HEK293 (cell line): ENCODE measurements at regions not wholly inside any gene's neighbourhood (a gene's known extent, or its start where the extent isn't known, plus 50 kb on each side); places are given as distances from the start of the nearest gene placed in this dataset.

Experiments
- CTCF ChIA-PET: fragments of 350-600 bp; formaldehyde crosslinking; extraction: SDS; loops from one replicate; lab custom pipeline; 2021; ENCODE audit warnings: antibody characterized with exemption; lab: Yijun Ruan, JAX
- POLR2A ChIA-PET: fragments of 300-600 bp; formaldehyde crosslinking; extraction: SDS; loops from one replicate; lab custom pipeline; 2020; ENCODE audit warnings: antibody characterized with exemption, inconsistent platforms; lab: Yijun Ruan, JAX
- H3K27ac ChIP-seq: fragments of 200-500 bp; sonication (Bioruptor generic); 2 replicates; pipeline ENCODE4 v1.5.1; 2014; ENCODE audit warnings: low read depth, low read length, control low read depth, inconsistent platforms; ENCODE audit errors: extremely low read depth
- H3K36me3 ChIP-seq, 2 experiments: fragments of 200-500 bp in 1 of 2; sonication (Bioruptor generic) in 1 of 2; 1 replicate in 1 of 2; 2 replicates in 1 of 2; pipeline ENCODE4 v1.5.1; 2014 to 2017; ENCODE audit warnings: inconsistent platforms in 2 of 2, low read length in 2 of 2; ENCODE audit not compliant: control insufficient read depth in 2 of 2, insufficient read depth in 1 of 2
- H3K4me1 ChIP-seq: fragments of 200-500 bp; sonication (Bioruptor generic); 2 replicates; pipeline ENCODE4 v1.5.1; 2014; ENCODE audit warnings: mild to moderate bottlenecking, low read length, inconsistent platforms; ENCODE audit not compliant: control insufficient read depth, insufficient read depth
- H3K4me3 ChIP-seq: 2 replicates; pipeline ENCODE4 v1.5.1; 2011; ENCODE audit warnings: low read depth, mild to moderate bottlenecking, control low read depth, low read length, moderate library complexity
- H3K9me3 ChIP-seq: fragments of 200-500 bp; sonication (Bioruptor generic); 2 replicates; pipeline ENCODE4 v1.5.1; 2014; ENCODE audit warnings: low read depth, low read length, inconsistent platforms; ENCODE audit not compliant: control insufficient read depth, insufficient read depth
- GFI1B ChIP-seq: fragments of 450-650 bp; formaldehyde crosslinking; IDR thresholded peaks from 2 replicates; pipeline ENCODE4 v1.5.1; 2016; ENCODE audit warnings: missing biosample characterization, missing genetic modification characterization
- KLF1 ChIP-seq: fragments of 450-650 bp; formaldehyde crosslinking; IDR thresholded peaks from 2 replicates; pipeline ENCODE4 v1.5.1; 2016; ENCODE audit warnings: missing biosample characterization, missing genetic modification characterization
- KLF8 ChIP-seq: fragments of 450-650 bp; formaldehyde crosslinking; IDR thresholded peaks from 2 replicates; pipeline ENCODE4 v1.5.1; 2016; ENCODE audit warnings: missing biosample characterization, missing genetic modification characterization
- ZBTB20 ChIP-seq: fragments of 450-650 bp; formaldehyde crosslinking; IDR thresholded peaks from 2 replicates; pipeline ENCODE4 v1.5.1; 2016; ENCODE audit warnings: missing biosample characterization, missing genetic modification characterization
- ZNF157 ChIP-seq: fragments of 450-650 bp; formaldehyde crosslinking; IDR thresholded peaks from 2 replicates; pipeline ENCODE4 v1.5.1; 2016; ENCODE audit warnings: missing biosample characterization, missing genetic modification characterization
- ZNF26 ChIP-seq: fragments of 450-650 bp; formaldehyde crosslinking; IDR thresholded peaks from 2 replicates; pipeline ENCODE4 v1.5.1; 2016; ENCODE audit warnings: missing biosample characterization, missing genetic modification characterization
- ZNF354C ChIP-seq: fragments of 450-650 bp; formaldehyde crosslinking; IDR thresholded peaks from 2 replicates; pipeline ENCODE4 v1.5.1; 2016; ENCODE audit warnings: missing biosample characterization, missing genetic modification characterization, low read depth, borderline replicate concordance
- ZNF362 ChIP-seq: fragments of 450-650 bp; formaldehyde crosslinking; IDR thresholded peaks from 2 replicates; pipeline ENCODE4 v1.5.1; 2016; ENCODE audit warnings: missing biosample characterization, missing genetic modification characterization
- ZNF404 ChIP-seq: fragments of 450-650 bp; formaldehyde crosslinking; IDR thresholded peaks from 2 replicates; pipeline ENCODE4 v1.5.1; 2017; ENCODE audit warnings: missing biosample characterization, missing genetic modification characterization
- ZNF585B ChIP-seq: fragments of 450-650 bp; formaldehyde crosslinking; IDR thresholded peaks from 2 replicates; pipeline ENCODE4 v1.5.1; 2016; ENCODE audit warnings: missing biosample characterization, missing genetic modification characterization
- ZNF660 ChIP-seq: fragments of 450-650 bp; IDR thresholded peaks from 2 replicates; pipeline ENCODE4 v1.5.1; 2018; ENCODE audit warnings: missing biosample characterization, mild to moderate bottlenecking, missing genetic modification characterization
- ZNF677 ChIP-seq: fragments of 450-650 bp; IDR thresholded peaks from 2 replicates; pipeline ENCODE4 v1.5.0; 2018; ENCODE audit warnings: missing biosample characterization, mild to moderate bottlenecking, missing genetic modification characterization, moderate library complexity
- TF ChIP-seq, protein P1 (sequence below): IDR thresholded peaks from 2 replicates; pipeline ENCODE4 v1.6.1; 2011; ENCODE audit warnings: mild to moderate bottlenecking, low read depth, low read length, borderline replicate concordance
- TF ChIP-seq, protein P2 (sequence below): fragments of 450-650 bp; formaldehyde crosslinking; IDR thresholded peaks from 2 replicates; pipeline ENCODE4 v1.5.1; 2016; ENCODE audit warnings: missing biosample characterization, missing genetic modification characterization
- TF ChIP-seq, protein P3 (sequence below): fragments of 450-650 bp; formaldehyde crosslinking; IDR thresholded peaks from 2 replicates; pipeline ENCODE4 v1.5.1; 2016; ENCODE audit warnings: missing biosample characterization, missing genetic modification characterization
- TF ChIP-seq, protein P4 (sequence below): fragments of 450-650 bp; formaldehyde crosslinking; IDR thresholded peaks from 2 replicates; pipeline ENCODE4 v1.5.1; 2017; ENCODE audit warnings: missing biosample characterization, missing genetic modification characterization

DNA sequence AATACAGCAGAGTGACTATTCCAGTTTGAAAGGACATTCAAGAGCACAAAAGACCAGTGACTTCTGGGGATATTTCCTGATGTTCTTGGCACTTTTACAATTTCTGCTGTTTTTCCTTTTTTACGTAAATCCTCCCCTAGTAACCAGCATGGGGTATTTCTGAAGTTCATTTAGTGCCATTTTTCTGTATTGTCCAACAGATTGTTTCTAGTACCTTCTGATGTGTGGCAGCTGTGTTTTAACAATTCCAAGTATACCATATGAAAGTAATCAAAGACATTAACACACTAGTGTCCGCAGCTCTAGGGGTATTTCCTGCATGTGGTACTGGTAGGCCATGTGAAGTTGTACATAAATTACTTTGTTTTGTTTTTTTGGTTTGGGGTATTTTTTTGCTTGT, 53.0 kb upstream of the SMARCA2 start:
- Histone ChIP-seq H3K4me3 (no peak overlapping the region), H3K36me3 (no peaks in the 10 kb centered on the region), H3K4me1 (no peaks in the 10 kb centered on the region), H3K27ac (no peak overlapping the region), H3K9me3 (no peaks in the 10 kb centered on the region)
- POLR2A ChIA-PET: no interaction called here
- TF ChIP-seq, protein P1, sequence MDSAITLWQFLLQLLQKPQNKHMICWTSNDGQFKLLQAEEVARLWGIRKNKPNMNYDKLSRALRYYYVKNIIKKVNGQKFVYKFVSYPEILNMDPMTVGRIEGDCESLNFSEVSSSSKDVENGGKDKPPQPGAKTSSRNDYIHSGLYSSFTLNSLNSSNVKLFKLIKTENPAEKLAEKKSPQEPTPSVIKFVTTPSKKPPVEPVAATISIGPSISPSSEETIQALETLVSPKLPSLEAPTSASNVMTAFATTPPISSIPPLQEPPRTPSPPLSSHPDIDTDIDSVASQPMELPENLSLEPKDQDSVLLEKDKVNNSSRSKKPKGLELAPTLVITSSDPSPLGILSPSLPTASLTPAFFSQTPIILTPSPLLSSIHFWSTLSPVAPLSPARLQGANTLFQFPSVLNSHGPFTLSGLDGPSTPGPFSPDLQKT: no peak
- no peak for TF ChIP-seq KLF8 (tag by site-specific recombination)
- no peak for TF ChIP-seq ZNF354C (tag by site-specific recombination)
- TF ChIP-seq ZNF660: no peak
- TF ChIP-seq ZNF677 (tag by site-specific recombination): no peak
- TF ChIP-seq, protein P2, sequence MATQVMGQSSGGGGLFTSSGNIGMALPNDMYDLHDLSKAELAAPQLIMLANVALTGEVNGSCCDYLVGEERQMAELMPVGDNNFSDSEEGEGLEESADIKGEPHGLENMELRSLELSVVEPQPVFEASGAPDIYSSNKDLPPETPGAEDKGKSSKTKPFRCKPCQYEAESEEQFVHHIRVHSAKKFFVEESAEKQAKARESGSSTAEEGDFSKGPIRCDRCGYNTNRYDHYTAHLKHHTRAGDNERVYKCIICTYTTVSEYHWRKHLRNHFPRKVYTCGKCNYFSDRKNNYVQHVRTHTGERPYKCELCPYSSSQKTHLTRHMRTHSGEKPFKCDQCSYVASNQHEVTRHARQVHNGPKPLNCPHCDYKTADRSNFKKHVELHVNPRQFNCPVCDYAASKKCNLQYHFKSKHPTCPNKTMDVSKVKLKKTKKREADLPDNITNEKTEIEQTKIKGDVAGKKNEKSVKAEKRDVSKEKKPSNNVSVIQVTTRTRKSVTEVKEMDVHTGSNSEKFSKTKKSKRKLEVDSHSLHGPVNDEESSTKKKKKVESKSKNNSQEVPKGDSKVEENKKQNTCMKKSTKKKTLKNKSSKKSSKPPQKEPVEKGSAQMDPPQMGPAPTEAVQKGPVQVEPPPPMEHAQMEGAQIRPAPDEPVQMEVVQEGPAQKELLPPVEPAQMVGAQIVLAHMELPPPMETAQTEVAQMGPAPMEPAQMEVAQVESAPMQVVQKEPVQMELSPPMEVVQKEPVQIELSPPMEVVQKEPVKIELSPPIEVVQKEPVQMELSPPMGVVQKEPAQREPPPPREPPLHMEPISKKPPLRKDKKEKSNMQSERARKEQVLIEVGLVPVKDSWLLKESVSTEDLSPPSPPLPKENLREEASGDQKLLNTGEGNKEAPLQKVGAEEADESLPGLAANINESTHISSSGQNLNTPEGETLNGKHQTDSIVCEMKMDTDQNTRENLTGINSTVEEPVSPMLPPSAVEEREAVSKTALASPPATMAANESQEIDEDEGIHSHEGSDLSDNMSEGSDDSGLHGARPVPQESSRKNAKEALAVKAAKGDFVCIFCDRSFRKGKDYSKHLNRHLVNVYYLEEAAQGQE: no peak
- TF ChIP-seq, protein P3, sequence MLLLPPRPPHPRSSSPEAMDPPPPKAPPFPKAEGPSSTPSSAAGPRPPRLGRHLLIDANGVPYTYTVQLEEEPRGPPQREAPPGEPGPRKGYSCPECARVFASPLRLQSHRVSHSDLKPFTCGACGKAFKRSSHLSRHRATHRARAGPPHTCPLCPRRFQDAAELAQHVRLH (tag by site-specific recombination): no peak
- TF ChIP-seq KLF1 (tag by site-specific recombination): no peak
- TF ChIP-seq ZNF585B (tag by site-specific recombination): no peak
- no peak for TF ChIP-seq ZNF26 (tag by site-specific recombination)
- TF ChIP-seq GFI1B (tag by site-specific recombination): no peak
- CTCF ChIA-PET: no interaction called here

GRCh38 chr9:1962588-1963106, 52.5 kb upstream of the SMARCA2 start:
- TF ChIP-seq, protein P4, sequence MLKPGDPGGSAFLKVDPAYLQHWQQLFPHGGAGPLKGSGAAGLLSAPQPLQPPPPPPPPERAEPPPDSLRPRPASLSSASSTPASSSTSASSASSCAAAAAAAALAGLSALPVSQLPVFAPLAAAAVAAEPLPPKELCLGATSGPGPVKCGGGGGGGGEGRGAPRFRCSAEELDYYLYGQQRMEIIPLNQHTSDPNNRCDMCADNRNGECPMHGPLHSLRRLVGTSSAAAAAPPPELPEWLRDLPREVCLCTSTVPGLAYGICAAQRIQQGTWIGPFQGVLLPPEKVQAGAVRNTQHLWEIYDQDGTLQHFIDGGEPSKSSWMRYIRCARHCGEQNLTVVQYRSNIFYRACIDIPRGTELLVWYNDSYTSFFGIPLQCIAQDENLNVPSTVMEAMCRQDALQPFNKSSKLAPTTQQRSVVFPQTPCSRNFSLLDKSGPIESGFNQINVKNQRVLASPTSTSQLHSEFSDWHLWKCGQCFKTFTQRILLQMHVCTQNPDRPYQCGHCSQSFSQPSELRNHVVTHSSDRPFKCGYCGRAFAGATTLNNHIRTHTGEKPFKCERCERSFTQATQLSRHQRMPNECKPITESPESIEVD (tag by site-specific recombination): no peak
- TF ChIP-seq ZNF362 (tag by site-specific recombination) (no peak), ZBTB20 (tag by site-specific recombination) (no peak), ZNF404 (tag by site-specific recombination) (no peak), ZNF157 (no peak)
- Histone ChIP-seq H3K4me1 (no peaks in the 10 kb centered on the region), H3K36me3 (no peaks in the 10 kb centered on the region), H3K9me3 (no peaks in the 10 kb centered on the region), H3K27ac (no peak overlapping the region), H3K4me3 (no peak overlapping the region)
- CTCF ChIA-PET: interaction anchor here (0.6 kb wide), 2 partner anchors 97 to 99 kb away, joined by 3 read pairs; no protein-coding TSS in a partner anchor
- POLR2A ChIA-PET: no interaction called here
